CD4-positive, alpha-beta T cell treated with Interleukin-17A for 4 hours (primary cell): ENCODE measurements at regions not wholly inside any gene's neighbourhood (a gene's known extent, or its start where the extent isn't known, plus 50 kb on each side); places are given as distances from the start of the nearest gene placed in this dataset.
A peak's percentile ranks its signal among the peaks of the same experiment; 100 is the strongest.
"Not testable (repeated sequence)": the region's sequence is repeated elsewhere in the genome, so short reads cannot be mapped to it uniquely, and the experiment has no call there.

Experiments
- DNase-seq: peaks from one replicate; pipeline ENCODE4 v3.0.0-alpha.2; 2020; ENCODE audit warnings: mixed read lengths

DNA sequence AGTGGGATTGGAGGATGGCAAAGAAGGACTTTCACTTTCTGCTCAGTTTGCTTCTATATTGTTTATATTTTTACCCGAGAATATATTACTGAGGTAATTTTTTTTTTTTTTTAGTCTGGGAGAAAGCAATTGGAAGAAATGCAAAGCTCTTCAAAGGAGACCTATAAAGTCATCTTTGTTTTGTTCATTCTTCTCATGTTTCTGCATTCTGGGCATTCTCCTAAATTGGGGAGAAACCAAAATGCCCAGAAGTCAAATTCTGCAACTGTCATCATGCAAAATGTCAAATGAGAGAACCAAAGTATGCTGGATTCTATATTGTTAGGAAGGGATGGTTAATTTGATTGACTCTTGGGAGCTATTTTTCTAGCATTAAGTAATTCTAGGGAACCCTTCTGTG is 168.3 kb upstream of the TSC22D2 start:
- DNase-seq, result no peak

- no peak for DNase-seq
Observed at GRCh38 chr3:150238995-150239619, 169.0 kb upstream of the TSC22D2 start.

DNA sequence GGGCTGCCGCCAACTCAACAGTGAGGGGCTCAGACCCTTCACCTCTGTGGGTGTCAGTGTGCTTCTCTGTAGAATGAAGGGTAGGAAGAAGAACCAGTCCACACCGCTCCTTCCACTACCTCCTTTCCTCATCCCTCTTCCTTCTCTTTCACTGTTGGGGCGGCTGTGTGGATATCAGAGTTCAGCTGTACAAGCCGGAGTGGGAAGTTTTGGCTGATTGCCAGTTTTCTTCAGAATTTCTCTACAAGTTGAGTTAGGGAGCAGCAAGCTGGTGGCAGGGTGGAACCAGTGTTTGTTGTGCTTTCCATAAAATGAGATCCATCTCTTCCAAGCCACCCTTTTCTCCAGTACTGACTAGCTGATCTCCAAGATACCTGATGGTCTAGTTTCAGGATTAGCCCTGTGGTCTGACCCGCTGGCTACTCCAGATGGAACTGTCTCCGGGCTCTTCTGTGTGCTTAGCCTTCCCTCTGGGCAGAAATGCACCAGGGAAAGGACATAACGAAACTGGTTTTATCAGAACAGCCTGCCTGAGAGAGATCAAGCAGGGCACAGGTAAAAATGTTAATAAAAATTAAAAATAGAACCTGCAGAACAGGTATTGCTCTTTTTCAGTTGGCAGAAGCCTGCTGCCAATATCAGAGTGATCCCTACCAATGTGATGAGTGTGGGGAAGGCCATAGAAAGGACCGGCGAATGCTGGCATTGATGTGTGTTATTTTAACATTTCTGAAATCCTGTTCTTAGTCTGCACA is 169.9 kb upstream of the TSC22D2 start:
- DNase-seq, result no peak

DNA sequence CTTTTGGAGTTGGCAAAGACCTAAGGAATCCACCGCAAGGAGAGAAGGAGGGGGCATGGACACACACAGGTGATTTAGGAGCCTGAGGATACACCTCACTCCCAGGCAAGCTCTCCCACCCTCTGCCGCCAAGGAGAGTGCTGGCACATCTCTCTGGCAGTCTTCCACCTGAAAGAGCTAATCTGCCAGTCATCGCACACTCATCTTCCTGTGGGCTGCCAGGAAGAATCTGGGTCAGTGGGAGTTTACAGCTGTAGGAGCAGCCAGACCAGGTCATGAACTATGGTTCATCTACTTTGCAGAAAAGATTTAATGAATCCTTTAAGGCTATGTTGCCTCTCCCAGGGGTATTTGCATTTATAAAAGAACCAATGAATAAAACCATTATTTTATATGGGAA is 170.6 kb upstream of the TSC22D2 start:
- DNase-seq, result no peak

- DNase-seq, result no peak
Observed at GRCh38 chr3:150236316-150237082, 171.6 kb upstream of the TSC22D2 start.

DNA sequence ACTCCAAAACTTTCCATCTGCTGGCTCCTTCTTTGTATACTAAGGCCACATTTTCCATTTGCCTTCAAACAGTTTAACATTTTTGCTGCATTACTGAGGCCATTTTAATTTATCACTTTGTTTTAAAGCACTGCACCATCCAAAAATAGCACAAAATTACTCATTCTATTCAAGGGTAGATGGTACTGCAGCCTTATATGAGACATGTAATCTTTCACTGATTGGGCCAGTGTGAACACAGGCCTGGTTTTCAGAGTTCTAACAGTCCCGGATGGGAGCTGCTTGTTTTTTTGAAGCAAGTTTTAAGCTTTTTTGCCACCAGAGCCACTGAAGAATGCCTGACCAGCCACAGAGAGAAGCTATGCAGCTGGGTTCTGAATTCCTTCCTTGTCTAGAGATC is 172.3 kb upstream of the TSC22D2 start:
- DNase-seq, result no peak

DNA sequence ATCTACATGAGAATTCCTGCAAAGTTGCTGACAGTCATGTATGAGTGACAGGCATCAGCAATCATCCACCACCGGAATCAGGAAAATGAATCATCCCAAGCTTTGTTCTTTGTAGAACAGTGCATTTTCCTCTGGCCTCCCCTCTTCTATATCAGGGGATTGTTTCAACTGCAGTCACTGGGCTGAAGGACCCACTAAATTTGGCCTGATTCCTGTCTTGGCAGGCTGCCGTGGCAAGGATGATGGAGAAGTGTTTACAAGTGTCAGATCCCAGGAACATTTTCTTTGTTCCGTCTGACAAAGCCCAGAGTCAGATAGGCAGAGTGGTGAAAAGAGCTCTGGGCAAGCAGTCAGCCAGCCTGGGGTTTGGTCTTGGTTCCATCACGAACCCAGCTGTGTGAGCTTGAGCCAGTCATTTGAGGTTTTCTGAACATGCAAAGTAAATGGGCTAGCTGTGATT is 175.1 kb upstream of the TSC22D2 start:
- DNase-seq, result no peak

DNA sequence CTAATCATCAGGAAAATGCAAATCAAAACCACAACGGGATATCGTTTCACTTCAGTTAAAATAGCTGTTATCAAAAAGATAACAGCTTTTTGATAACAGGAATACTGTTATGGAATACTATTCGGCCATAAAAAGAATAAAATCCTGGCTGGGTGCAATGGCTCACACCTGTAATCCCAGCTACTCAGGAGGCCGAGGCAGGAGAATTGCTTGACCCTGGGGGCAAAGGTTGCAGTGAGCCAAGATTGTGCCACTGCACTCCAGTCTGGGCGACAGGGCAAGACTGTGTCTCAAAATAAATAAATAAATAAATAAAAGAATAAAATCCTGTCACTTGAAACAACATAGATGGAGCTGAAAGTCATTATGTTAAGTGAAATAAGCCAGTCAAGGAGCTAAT is 178.1 kb upstream of the TSC22D2 start:
- no peak for DNase-seq

DNA sequence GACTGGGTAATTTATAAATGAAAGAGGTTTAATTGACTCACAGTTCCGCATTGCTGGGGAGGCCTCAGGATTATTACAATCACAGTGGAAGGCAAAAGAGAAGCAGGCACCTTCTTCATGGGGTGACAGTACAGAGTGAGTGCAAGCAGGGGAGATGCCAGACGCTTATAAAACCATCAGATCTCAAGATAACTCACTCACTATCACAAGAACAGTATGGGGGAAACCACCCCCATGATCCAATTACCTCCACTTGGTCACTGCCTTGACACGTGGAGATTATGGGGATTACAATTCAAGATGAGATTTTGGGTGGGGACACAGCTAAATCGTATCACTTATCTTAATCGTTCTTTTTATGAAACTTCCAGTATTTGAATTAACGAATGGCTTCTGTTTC is 179.5 kb upstream of the TSC22D2 start:
- not testable (repeated sequence) for DNase-seq

DNA sequence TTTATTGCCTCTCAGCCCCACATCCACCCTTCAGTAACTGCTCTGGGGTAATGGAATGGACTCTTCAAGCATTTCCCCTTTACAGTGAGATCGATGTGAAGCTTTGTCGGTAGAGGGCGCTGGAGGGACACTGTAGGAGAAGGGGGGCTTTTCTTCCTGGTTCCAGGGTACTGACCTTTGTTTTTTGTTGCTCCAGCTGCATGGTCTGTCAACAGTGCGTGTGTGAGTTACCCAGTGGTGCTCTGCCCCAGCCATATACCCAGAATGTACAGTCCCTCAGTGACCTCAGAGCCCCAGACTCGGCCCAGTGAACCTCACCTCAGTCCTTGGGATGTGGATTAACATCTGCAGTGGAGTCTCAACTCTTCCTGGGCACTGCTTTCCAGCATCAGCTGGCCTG is 180.3 kb upstream of the TSC22D2 start:
- peak; percentile 21 for DNase-seq

- no peak for DNase-seq
Observed at GRCh38 chr3:150225986-150226385, 182.1 kb upstream of the TSC22D2 start.

DNA sequence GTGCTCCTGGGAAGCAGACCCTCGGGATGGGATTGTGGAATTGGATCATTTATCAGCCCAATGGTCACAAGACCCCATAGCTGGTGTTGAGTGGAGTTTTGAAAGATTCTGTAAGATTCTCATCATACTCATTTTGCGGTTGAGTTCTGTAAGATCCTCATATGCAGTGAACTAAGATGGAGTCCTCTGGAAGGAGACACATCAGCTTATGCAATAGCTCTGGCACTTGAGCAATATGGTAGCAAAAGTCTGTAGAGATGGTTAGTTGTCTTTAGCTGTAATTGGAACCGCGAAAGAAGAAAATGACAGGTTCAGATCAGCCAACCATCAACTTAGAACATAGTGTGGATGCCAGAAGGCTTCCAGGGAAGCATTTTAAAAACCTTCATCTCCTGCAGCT is 184.5 kb upstream of the TSC22D2 start:
- DNase-seq, result no peak

GRCh38 chr3:150222691-150223489 is 185.2 kb upstream of the TSC22D2 start:
- DNase-seq, result no peak

DNA sequence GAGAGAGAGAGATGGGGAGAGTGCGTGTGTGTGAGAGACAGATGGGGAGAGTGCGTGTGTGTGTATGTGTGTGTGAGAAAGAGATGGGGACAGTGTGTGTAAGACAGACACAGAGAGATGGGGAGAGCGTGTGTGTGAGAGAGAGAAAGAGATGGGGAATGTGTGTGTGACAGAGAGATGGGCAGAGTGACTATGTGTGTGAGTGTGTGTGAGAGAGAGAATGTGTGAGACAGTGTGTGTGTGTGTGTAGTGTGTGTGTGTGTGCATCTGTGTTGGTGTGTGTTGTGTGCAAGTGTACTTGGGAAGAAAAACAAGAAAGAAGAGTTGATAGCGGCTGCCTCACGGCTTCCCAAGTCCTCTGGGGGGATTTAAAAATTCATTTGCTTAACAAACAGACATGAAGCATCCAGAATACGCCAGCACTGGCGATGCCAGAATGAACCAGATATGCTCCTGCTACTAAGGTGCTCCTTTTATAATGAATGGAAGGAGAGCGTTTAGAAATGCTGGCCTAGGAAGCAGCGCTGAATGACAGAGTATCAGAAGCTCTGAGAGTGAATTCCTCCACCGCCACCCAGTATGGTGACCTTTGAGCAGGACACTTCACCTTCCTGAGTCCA is 186.1 kb upstream of the TSC22D2 start:
- no peak for DNase-seq

DNA sequence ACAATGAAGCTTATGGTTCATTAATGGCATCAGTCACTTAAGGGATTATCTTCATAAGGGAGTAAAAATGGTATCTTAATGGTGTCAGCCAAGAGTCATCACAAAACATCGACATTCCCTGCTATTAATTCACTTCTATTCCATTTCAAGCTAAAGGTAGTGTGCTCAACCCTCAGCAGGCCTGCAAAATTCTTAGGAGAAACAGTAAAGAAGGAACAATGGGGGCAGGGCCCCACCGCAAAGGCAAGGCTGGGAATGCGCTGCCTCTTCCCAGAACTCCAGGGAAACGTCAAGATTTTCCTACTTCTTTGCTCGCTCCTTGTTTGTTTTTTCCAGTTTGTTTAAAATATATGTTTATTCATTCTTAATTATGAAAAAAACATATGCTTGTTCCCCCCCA is 187.3 kb upstream of the TSC22D2 start:
- DNase-seq, result no peak

DNA sequence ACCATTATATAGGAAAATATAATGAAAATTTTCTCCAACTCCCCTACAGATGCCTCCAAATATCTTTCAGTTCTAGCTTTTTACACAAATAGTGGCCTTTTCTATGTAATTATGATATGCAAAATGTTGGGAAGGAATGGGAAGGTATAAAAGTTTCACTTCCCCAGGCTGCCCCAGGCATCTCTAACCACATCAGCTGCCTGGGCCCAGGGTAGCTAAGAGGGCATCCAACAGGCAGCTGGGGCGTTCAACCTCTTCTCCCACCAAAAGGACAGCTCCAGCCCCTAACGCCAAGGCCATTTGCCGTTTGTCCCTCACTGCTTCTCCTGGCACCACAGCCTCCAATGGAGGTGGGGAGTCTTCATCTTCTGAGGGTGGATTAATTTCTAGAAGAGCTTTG is 188.1 kb upstream of the TSC22D2 start:
- DNase-seq, result no peak

- DNase-seq, result no peak
Observed at GRCh38 chr3:150218841-150219240, 189.3 kb upstream of the TSC22D2 start.

GRCh38 chr3:150218236-150218635 is 189.9 kb upstream of the TSC22D2 start:
- no peak for DNase-seq

- DNase-seq, result no peak
Observed at GRCh38 chr3:150217691-150218090, 190.4 kb upstream of the TSC22D2 start.

DNA sequence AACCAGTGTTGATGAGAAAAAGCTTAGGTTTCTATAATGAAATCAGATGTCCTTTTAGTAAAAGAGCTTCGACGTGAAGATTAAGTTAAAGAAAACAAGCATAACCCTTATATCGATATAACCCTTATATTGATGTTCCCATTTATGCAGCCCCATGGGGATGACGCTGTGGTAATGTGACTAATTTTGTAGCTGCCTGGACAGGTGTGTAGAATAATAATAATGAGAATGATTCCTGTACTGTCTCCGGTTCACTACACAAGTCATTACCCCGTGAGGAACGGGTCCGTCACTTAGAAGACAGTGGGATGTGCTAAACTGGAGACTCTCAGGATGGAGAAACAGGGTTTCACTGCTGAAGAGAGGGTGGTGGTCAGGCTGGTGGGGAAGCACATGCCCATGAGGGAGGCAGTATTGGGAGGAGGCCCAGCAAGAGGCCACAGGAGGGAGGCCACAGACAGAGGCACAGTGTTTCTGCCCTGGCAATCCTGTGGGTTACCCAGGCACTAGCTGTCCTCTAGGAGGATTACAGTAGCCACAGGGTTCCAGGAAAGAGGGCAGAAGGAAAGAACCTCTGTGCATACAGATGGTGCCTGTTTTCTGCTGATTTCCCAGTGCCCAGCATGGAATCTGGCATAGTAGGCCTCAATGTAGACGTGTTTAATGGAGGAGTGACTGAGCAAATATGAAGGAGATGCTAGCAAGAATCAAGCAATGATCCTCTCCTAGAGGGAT is 191.1 kb upstream of the TSC22D2 start:
- no peak for DNase-seq

DNA sequence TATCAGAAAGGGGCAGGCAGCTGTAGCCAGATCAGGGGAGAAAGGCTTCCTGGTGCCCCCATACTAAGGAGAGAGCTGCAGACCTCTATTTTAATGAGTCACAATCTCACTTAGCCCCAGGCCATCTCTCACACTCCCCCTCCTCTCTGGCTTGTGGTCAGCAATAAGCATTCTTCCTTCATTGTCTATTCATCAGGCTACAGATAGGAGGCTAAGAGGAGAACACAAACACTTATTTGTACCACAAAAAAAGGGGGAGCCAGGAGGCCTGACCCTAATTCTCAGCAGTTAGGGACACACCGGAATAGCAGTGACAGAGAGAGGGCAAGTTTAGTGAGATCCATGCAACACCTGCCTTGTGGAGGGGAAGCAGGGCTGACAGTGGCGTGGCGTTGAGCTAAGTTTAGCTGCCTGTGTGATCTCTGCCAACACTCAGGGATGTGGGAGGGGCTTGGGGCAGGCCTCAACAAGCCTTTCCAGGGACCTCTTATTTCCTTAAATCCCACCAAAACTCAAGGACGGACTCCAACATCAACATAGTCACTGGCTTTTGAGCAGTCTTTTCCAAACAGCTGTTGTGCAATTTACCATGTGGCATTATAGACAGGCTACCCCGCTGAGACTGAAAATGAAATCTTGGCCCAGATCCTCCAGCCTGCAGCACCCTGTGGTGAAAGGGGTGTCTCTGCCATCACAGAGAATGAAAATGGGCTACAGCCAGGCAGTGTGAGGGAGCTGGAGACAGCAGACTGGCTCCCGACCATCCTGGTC is 191.9 kb upstream of the TSC22D2 start:
- DNase-seq, result no peak
